OCI-LY1 (cell line): ENCODE measurements at regions not wholly inside any gene's neighbourhood (a gene's known extent, or its start where the extent isn't known, plus 50 kb on each side); places are given as distances from the start of the nearest gene placed in this dataset.

ENCODE experiments used
- H2AFZ ChIP-seq: fragments of 200-600 bp; sonication (generic), shearing (Covaris generic); 2 replicates; pipeline ENCODE4 v1.6.0; 2014; ENCODE audit warnings: antibody characterized with exemption, mild to moderate bottlenecking, low read length
- H3F3A ChIP-seq: fragments of 200-600 bp; sonication (generic), shearing (Covaris generic); 2 replicates; pipeline ENCODE4 v1.6.0; 2014; ENCODE audit warnings: mild to moderate bottlenecking, antibody characterized with exemption, low read length, moderate library complexity; ENCODE audit not compliant: insufficient read depth
- H3K27ac ChIP-seq: fragments of 200-600 bp; sonication (generic); 2 replicates; pipeline ENCODE4 v1.5.1; 2014; ENCODE audit warnings: low read length, mixed run types, mild to moderate bottlenecking, low read depth; ENCODE audit not compliant: poor library complexity, severe bottlenecking
- H3K27me3 ChIP-seq: fragments of 200-600 bp; sonication (generic); 2 replicates; pipeline ENCODE4 v1.6.0; 2014; ENCODE audit warnings: antibody characterized with exemption, mild to moderate bottlenecking, low read length, moderate library complexity; ENCODE audit not compliant: insufficient read depth
- H3K36me3 ChIP-seq: fragments of 200-600 bp; sonication (generic); 2 replicates; pipeline ENCODE4 v1.6.1; 2014; ENCODE audit warnings: mild to moderate bottlenecking, antibody characterized with exemption, low read length, moderate library complexity, mixed read lengths; ENCODE audit not compliant: insufficient read depth
- H3K4me1 ChIP-seq: fragments of 200-600 bp; sonication (generic); 2 replicates; pipeline ENCODE4 v1.5.1; 2014; ENCODE audit warnings: mild to moderate bottlenecking, low read length, moderate library complexity; ENCODE audit not compliant: insufficient read depth, severe bottlenecking
- H3K4me2 ChIP-seq: fragments of 200-600 bp; sonication (generic), shearing (Covaris generic); 2 replicates; pipeline ENCODE4 v1.6.1; 2014; ENCODE audit warnings: low read length
- H3K4me3 ChIP-seq: fragments of 200-600 bp; sonication (generic); 2 replicates; pipeline ENCODE4 v1.5.1; 2014; ENCODE audit warnings: low read length, low read depth, mild to moderate bottlenecking, mixed read lengths; ENCODE audit not compliant: poor library complexity, severe bottlenecking
- H3K79me2 ChIP-seq: fragments of 200-600 bp; shearing (Covaris generic); 2 replicates; pipeline ENCODE4 v1.6.1; 2016; ENCODE audit warnings: mixed run types, low read length, mixed read lengths; ENCODE audit not compliant: insufficient read depth
- H3K9ac ChIP-seq: fragments of 200-600 bp; sonication (generic), shearing (Covaris generic); 2 replicates; pipeline ENCODE4 v1.6.1; 2014; ENCODE audit warnings: mild to moderate bottlenecking, low read length, mixed read lengths
- H3K9me2 ChIP-seq: fragments of 200-600 bp; sonication (generic), shearing (Covaris generic); 2 replicates; pipeline ENCODE4 v1.6.1; 2014; ENCODE audit warnings: low read depth, mild to moderate bottlenecking, low read length, mixed read lengths
- H3K9me3 ChIP-seq: fragments of 200-600 bp; shearing (Covaris generic); 2 replicates; pipeline ENCODE4 v1.6.1; 2014; ENCODE audit warnings: low read length, mixed read lengths
- H4K20me1 ChIP-seq: fragments of 200-600 bp; sonication (generic), shearing (Covaris generic); 2 replicates; pipeline ENCODE4 v1.6.0; 2016; ENCODE audit warnings: mild to moderate bottlenecking, low read length; ENCODE audit not compliant: insufficient read depth
- EZH2 ChIP-seq: fragments of 200-600 bp; sonication (generic), shearing (Covaris generic); IDR thresholded peaks from 2 replicates; pipeline ENCODE4 v1.8.0; 2017; ENCODE audit warnings: borderline replicate concordance, mixed run types, mild to moderate bottlenecking, antibody characterized with exemption, low read length, moderate library complexity, mixed read lengths
- TF ChIP-seq, protein P1 (sequence below): fragments of 200-600 bp; sonication (generic), shearing (Covaris generic); IDR thresholded peaks from 2 replicates; pipeline ENCODE4 v1.5.1; 2017; ENCODE audit warnings: mild to moderate bottlenecking, antibody characterized with exemption, low read length, moderate library complexity, mixed read lengths

DNA sequence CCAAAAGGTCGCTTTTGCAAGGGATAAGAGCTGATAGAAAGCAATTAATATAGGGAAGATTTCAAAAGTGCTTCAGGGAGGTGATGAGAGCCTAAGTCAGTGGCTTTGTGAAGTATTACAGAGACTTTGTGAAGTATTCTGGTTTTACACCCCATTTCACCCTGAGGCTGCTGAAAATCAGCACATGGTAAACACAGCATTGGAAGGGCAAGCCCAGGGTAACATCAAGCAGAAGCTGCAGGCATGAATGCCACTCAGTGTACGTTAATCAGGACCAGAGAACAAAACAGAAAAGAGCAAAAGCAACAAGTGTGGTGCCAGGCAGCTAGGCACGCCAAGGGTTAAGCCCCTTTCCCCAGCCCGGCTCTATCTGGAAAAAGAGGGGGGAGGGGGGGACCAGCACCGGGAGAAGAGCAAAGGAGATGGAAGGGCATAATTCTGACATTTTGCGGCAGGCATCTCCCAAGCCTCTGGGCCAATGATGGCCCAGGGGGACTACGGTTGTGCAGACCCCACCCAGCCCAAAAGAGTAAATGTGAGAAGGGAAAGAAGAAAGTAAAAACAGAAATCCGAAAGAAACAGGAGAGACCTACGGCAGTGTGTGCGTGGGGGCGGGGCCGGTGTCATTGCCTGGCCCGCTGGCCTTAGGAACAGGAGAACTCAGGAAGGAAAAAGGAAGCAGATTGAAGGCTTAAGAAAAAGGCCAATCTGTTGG is 58.9 kb downstream of the DHRS2 start:
- no peak overlapping the region for H3K27ac ChIP-seq
- H3K27me3 ChIP-seq, result no peaks in the 10 kb centered on the region
- no peaks in the 10 kb centered on the region for H3K9me2 ChIP-seq
- no peaks in the 10 kb centered on the region for H3F3A ChIP-seq
- H2AFZ ChIP-seq, result no peak overlapping the region
- no peak overlapping the region for H3K4me2 ChIP-seq
- no peak overlapping the region for H3K9ac ChIP-seq
- no peak for TF ChIP-seq EZH2
- TF ChIP-seq, protein P1, sequence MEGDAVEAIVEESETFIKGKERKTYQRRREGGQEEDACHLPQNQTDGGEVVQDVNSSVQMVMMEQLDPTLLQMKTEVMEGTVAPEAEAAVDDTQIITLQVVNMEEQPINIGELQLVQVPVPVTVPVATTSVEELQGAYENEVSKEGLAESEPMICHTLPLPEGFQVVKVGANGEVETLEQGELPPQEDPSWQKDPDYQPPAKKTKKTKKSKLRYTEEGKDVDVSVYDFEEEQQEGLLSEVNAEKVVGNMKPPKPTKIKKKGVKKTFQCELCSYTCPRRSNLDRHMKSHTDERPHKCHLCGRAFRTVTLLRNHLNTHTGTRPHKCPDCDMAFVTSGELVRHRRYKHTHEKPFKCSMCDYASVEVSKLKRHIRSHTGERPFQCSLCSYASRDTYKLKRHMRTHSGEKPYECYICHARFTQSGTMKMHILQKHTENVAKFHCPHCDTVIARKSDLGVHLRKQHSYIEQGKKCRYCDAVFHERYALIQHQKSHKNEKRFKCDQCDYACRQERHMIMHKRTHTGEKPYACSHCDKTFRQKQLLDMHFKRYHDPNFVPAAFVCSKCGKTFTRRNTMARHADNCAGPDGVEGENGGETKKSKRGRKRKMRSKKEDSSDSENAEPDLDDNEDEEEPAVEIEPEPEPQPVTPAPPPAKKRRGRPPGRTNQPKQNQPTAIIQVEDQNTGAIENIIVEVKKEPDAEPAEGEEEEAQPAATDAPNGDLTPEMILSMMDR, result no peak
- no peaks in the 10 kb centered on the region for H3K79me2 ChIP-seq
- H4K20me1 ChIP-seq, result no peaks in the 10 kb centered on the region
- H3K4me3 ChIP-seq, result no peak overlapping the region
- no peaks in the 10 kb centered on the region for H3K4me1 ChIP-seq
- H3K36me3 ChIP-seq, result no peaks in the 10 kb centered on the region
- no peaks in the 10 kb centered on the region for H3K9me3 ChIP-seq

DNA sequence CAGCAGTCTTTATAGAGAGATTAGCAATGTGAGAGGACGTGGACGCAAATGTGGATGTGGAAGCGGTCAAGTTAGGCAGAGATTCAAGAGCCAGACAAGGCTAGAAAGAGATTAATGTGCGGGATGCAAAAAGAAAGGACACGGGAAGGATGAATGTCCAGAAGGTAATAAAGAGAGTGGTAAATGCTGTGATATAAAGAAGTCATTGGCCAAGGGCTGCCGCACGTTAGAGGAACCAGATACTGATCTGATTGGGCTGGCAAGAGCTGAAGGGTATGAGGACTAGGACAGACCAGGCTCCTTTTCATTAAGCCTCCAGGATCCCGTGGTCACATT is 59.5 kb downstream of the DHRS2 start:
- no peak overlapping the region for H3K27ac ChIP-seq
- H3K9me2 ChIP-seq, result no peaks in the 10 kb centered on the region
- H3K9ac ChIP-seq, result no peak overlapping the region
- no peaks in the 10 kb centered on the region for H3K79me2 ChIP-seq
- no peak overlapping the region for H2AFZ ChIP-seq
- no peak overlapping the region for H3K4me2 ChIP-seq
- H3K9me3 ChIP-seq, result no peaks in the 10 kb centered on the region
- no peaks in the 10 kb centered on the region for H4K20me1 ChIP-seq
- TF ChIP-seq, protein P1, result no peak
- no peak for TF ChIP-seq EZH2
- H3K36me3 ChIP-seq, result no peaks in the 10 kb centered on the region
- H3F3A ChIP-seq, result no peaks in the 10 kb centered on the region
- H3K27me3 ChIP-seq, result no peaks in the 10 kb centered on the region
- no peak overlapping the region for H3K4me3 ChIP-seq
- no peaks in the 10 kb centered on the region for H3K4me1 ChIP-seq

DNA sequence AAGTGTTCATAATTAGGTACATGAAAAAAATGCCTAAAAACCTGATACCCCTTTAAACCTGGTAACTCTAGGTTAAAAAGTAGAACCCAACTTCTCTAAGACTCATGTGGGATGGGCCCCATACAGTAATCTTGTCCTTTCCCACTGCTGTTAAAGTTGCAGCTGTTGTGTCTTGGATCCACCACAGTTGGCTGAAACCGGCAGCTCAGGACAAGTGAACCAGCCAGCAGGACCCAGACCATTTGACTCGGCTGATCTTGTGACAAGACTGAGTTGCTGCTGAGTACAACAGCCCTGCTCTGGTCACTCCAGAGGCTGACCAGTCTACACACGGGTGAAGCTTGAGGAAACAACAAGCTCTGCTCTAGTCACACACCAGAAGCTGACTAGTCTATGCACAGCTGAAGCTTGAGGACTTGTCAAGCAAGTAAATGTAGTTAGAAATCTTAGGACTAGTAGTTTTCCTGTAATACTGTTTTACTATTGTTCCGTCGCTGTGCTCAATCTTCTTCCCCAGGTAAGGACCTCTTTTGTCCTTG is 60.6 kb downstream of the DHRS2 start:
- Histone ChIP-seq H3K27me3 (no peaks in the 10 kb centered on the region), H3K4me2 (no peak overlapping the region), H3K9me2 (no peaks in the 10 kb centered on the region)

More for the DNA sequence above, 60.6 kb downstream of the DHRS2 start:
- TF ChIP-seq EZH2, result no peak
- TF ChIP-seq, protein P1, result no peak
- no peaks in the 10 kb centered on the region for H4K20me1 ChIP-seq
- no peaks in the 10 kb centered on the region for H3F3A ChIP-seq
- no peaks in the 10 kb centered on the region for H3K4me1 ChIP-seq
- no peaks in the 10 kb centered on the region for H3K79me2 ChIP-seq
- no peaks in the 10 kb centered on the region for H3K36me3 ChIP-seq
- H3K9me3 ChIP-seq, result no peaks in the 10 kb centered on the region
- no peak overlapping the region for H3K4me3 ChIP-seq
- H2AFZ ChIP-seq, result no peak overlapping the region
- no peak overlapping the region for H3K27ac ChIP-seq
- H3K9ac ChIP-seq, result no peak overlapping the region
